HG03558 (cell line): ENCODE measurements at regions not wholly inside any gene's neighbourhood (a gene's known extent, or its start where the extent isn't known, plus 50 kb on each side); places are given as distances from the start of the nearest gene placed in this dataset.

Experiments
- ATAC-seq: cut with Tn5 transposase; IDR thresholded peaks from one replicate; pipeline ENCODE4 v1.9.1; 2021; ENCODE audit warnings: moderate number of reproducible peaks; ENCODE audit not compliant: unreplicated experiment; ENCODE audit errors: extremely low read depth

DNA sequence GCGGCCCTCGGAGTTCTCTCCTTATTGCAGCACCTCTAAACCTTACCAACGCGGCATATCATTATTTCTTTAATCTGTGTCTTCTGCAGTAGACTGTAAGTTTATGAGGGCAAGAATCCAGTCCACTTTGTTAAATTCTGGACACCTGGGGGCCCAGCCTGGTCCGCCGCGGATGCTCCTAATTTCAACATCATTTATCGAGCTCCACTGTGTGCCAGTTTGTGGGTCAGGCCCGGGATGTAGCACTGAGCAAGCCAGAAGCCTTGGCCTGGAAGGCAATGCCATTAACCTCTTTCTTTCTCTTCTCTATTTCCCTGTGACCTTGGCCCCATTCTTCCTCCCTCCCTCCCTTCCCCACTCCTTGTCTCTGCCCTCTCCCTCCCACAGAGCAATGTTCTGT is 70.6 kb upstream of the CACNA1E start:
- ATAC-seq = no peak

DNA sequence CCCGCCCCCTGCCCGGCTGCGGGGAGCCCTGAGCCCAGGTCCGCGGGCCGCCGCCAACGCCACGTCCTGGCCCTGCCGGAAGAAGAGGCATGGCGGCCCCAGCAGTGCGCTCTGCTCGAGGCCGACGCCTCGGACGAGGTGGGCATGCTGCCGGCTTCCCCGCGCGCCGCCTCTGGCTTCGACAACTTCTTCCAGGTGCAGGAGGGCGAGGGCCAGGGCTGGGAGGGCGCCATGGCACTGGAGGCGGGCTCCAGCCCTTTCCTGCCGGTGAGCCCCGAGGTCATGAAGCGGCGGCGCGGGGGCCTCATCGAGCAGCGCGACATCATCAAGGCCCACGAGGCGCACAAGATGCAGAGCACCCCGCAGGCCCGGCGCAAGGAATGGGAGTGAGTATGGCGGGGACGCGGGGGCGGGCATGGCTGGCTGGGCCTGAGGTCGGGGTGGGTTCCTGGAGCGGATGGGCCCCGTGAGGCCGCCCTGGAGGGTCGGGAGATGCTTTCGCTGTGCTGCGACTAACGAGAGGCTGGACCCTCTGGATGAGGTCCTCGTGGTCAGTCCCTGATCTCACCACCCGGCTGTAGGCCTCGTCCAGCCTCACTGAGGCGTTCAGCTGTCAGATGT is 70.0 kb upstream of the CACNA1E start:
- no peak for ATAC-seq

DNA sequence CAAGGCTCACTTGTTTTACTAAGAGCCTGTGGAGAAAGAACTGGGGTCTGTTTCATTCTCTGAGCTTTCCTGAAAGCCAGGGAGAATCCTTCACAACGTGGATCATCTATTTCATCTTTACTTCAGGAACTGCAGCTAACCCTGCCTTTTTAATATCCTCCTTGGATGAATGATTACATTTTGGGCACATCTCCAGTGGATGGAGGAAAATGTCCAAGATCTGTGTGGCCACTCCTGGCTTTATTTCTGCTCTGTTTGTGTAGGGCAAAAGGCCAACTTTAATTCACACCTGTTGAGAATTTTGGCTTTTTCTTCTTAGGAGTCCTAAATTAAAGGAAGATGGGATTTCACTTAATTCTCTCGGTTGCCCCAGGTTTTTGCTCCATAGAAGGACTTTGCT is 69.5 kb upstream of the CACNA1E start:
- no peak for ATAC-seq

DNA sequence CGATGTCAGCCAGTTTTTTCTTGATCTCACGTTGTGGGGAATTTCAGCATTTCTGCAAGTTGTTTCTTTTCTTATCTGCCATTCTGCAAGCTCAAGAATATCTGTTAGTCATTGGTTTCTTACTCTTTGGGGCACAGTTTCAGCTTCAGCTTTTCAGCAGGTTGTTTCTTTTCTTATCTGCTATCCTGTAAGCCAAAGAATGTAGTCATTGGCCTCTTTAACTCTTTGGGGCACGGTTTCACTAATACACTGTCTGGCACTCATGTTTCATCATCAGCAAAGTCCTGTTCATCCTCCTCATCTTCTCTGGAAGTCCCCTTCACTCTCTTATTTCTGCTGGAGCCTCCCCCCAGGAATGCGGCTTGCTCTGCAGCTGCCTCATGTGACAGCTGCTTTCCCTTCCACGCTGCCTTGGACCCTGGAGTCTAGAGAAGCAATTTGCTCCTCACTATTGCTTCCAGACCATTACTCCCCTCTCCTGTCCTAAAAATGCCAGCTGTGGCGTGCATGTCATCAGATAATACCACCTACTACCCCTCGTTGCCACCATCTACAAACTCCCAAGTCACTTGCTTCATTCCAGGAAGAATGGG is 67.0 kb upstream of the CACNA1E start:
- no peak for ATAC-seq

DNA sequence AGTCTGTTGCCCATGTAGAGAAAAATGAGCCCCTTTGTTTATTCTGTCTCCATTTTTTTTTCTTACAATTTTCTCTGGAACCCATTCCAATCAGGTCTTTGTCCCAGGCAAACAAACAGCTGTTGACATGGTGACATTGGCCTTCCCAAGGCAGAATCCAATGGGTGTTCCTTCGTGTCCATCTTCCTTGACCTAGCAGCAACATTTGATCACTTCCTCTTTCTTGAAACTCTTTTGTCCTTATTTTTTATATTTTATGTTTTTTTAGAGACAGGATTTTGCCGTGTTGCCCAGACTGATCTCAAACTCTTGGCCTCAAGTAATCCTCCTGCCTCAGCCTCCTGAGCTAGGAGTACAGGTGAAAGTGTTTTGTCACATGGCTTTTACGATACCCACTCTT is 65.4 kb upstream of the CACNA1E start:
- no peak for ATAC-seq

DNA sequence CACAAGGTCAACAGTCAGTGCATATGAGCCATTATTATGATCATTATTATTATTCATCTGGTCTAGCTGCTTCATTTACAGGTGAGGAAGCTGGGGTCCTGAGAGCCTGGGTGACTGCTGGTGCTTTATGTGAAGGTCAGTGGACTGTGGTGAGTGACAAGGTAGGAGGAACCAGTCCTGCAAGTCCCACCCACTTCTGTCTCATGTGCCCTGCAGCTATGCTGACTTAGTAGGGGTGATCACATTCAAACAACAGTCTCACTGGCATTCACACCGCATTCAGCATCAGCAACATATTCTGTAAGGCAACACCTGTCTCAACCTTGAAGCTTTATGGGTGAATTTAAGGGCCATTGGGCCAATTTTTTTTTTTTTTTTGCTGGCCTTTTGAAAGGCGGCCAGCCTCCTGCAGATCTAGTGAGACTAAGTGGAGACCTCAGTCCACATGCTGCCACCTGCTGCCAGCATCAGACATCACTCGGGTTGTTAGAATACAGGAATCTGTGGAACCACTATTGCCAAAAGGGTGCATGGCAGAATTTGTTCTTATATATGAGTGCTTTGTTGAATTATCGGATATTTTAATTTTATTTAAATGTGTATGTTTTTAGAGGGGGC is 59.9 kb upstream of the CACNA1E start:
- no peak for ATAC-seq

DNA sequence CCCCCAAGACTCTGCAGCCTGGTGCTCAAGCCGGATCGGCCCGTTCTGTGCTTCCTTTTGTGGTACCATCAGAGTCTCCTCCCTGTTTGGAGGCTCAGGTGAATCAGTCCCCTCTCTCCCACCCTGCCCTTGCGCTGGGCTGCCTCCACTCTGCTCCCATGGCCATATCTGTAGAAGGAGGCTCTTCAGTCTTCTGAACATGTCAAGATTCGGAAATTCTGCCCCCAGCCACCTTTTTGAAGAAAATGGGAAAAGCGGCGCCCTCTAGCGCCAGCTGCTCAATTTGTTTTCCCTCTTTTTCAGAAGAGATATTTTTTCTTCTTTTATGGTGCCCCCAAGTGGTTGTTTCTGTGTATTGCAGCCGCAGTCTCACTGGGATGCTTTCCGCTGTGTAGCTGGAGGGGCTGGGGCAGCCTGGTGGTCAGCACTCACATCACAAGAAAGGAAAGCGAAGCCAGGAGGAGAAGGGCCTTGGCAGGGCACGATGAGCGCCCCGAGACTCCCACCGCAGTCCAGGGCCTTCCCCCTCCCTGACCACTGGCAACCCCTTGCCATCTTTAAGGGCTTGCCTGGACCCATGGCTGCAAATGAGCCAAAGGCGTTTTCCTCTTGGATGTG is 58.4 kb upstream of the CACNA1E start:
- no peak for ATAC-seq

DNA sequence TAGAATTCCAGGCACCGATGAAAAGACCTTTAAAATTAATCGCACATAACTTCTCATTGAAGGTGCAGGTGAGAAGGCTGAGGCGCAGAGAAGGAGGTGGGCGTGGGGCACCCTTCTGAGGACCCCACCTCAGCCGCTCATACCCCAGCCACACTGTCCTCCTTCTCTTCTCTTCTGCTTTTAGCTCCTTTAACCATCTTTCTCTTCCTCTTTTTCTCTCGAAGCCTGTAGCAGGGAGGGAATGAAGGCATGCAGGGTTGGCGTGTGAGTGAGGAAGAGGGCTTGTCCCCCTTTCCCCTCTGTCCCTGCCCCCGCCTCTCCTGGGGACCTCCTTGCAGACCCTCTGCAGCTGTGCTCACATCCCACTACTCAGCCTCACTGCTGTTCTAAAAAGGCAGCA is 57.8 kb upstream of the CACNA1E start:
- ATAC-seq = no peak

DNA sequence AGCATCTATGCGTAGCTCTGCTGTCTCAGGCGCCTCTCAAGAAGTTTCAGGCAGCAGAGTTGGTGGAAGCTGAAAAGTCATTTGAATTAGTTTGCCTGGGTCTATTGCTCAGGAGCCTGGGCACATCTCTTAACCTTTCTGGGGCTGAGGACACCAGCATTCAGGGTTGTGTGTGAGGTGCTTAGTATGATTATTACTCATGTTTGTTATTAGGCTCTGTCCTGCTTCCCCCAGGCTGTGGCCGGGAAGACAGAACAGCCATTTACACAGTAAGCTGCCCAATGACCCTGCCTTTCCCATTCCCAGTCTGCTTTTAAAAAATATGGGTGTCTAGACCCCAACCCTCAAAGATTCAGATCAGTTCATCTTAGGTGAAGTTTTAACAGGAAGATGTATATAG is 53.9 kb upstream of the CACNA1E start:
- ATAC-seq = no peak

DNA sequence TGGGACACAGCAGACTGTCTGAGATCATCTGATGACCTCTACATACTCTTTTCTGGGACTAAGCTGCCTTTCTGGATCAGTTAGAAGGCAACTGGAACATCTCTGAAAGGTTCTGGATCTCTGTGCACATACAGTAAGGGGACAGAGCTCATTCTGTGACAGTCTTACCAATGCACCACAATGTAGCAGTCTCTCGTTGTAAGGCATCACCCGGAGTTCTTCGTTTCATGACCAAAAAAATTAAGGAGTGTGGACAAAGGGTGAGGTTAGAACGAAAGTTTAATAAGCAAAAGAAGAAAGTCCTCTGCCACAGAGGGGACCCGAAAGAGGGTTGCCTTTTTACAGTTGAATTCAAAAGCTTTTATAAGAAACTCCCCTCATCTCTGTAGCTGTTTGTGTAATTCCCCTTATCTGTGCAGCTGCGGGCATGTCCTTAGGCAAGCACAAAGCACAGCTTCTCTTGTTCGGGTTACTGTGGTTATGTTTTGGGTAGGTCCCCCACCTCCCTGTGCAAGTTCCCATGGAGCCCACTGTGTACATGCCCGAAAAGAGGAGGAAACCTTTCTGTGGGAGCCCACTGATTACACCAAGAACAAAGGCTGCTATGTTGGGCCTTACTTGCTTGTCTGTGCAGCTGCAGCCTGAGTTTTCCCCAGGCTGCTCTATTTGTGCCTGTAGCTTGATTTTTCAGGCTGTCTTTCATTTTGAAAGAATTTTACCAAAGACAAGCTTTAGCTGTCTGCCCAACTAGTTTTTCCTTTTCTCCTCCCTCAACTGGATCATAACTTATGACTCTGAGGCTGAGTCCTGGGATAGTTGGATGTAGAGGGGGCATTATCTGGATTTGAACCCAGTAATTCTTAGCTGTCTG is 53.1 kb upstream of the CACNA1E start:
- ATAC-seq = peak; percentile 40
